HK-2 (cell line): ENCODE measurements at regions not wholly inside any gene's neighbourhood (a gene's known extent, or its start where the extent isn't known, plus 50 kb on each side); places are given as distances from the start of the nearest gene placed in this dataset.
"Not testable (repeated sequence)": the region's sequence is repeated elsewhere in the genome, so short reads cannot be mapped to it uniquely, and the experiment has no call there.

Source experiments
- DNase-seq: peaks from one replicate; pipeline ENCODE4 v3.0.0-alpha.2; 2018; ENCODE audit not compliant: unreplicated experiment

DNA sequence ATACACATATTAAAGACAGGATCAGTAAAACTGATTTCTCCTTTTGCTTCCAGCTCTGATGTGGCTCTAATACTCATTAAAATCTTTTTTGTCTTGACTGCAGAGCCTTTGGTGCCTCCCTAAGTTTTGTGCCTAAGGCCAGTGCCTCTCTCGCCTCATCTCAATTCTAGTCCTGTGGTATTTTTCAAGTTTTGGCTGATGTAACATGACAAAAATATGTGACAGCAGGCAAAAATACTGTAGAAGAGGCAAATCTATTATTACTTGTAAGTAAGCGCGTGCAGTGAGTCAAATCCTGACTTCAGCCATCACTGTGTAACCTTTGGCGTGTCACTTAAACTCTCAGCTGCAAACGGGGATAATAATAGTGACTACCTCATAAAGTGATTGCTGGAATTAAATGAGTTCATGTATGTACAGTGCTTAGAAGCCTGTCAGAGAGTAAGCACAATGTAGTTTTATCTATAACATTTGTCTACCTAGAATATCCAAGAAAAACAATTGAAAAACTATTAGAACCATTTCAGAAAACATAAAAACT lies 74.0 kb downstream of the MAB21L3 start:
- DNase-seq = no peak

DNA sequence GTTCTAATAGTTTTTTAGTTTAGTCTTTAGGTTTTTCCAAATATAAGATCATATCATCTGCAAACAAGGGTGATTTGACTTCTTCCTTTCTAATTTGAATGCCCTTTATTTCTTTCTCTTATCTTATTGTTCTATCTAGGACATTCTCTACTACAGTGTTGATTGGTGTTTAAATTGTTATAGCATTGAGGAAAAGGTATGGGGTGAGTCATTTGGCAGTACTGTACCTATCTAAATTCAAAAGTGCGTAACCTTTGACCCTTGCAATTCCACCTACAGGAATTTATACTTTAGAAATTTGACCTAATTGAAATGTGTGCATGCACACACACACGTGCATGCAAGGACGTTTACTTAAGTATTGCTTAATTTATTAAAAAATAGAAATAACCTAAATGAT lies 78.3 kb downstream of the MAB21L3 start:
- DNase-seq = no peak

DNA sequence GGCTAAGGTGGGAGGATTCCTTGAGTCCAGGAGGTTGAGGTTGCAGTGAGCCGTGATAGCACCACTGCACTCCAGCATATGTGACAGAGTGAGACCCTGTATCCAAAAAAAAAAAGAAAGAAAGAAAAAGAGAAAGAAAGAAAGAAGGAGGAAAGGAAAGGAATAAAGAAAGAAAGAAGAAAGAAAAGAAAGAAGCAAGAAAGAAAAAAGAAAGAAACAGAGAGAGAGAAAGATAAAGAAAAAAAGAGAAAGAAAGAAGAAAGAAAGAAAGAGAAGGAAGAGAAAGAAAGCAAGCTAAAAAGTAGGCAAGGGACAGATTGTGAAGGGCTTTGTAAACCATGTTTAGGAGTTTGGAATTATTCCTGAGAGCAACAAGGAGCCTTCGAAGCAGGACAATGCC lies 80.1 kb downstream of the MAB21L3 start:
- DNase-seq = no peak

DNA sequence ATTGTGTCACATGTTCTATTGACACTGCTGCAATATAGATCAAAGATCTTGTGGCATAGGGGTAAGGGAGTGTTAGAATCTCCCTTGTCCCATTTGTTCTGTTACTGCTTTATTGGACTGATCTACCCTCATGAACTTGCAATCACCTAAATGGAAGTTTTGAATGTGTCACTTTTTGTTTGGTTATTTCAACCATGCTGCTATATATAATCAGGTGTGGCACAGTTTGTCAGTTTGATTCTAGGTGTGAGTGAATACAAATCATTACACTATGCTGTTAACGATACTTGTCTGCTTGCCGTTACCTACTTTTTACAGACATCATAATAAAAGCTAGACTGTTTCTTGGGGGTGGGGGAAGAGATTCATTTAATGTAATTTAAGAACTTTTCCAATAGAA lies 82.6 kb downstream of the MAB21L3 start:
- no peak for DNase-seq

DNA sequence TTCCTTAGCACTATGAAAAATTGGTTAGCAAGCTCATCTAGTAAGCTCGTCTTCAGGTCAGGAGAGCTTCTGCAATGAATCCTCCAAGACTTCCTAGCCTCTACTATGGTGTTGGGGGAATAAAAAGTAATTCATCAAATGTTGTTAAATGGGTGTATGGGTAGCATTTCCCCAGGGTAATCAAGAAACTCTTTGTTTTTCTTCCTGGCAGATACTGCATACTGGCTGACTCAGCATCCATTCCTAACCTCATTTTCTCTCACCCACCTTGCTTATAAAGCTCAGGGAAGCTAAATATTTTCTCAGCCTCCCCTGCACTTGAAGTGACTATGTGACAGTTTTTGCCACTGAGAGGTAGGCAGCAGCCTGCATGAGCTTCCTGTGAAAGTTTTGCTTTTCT lies 83.4 kb downstream of the MAB21L3 start:
- DNase-seq = no peak

DNA sequence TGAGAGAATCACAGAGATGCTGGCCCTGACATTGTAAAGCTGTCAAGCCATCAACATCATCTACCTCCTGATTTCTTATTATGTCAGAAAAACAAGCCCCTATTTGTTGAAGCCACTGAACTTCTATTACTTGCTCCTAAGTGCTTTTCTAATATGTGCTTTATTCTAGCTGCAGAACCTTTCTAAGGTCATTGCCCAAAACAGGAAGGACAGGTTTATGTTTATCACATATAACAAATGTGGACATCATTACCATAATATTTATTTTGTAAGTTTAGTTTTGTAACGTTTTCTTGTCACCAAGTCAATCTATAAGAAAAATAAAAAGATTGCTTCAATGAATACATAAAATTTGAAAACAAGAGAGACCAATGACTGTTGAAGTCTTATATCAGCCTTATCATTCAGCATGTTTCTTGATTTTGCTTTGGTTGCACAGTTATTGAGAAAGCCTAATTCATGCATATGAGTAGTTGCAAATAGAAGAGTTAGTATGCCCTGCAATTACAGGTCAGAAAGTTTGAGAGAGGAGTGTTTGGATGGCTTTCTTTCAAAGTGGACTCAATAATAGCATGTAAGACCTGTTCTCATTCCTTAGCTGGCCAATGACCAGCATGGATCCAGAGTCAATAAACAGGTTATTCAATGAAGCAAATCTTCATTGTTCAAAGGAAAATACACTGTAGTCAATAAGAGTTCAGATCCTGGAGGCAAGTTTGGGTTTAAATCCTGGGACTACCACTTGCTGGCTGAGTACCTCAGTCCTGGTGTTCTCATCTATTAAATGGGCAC lies 84.1 kb downstream of the MAB21L3 start:
- no peak for DNase-seq

DNA sequence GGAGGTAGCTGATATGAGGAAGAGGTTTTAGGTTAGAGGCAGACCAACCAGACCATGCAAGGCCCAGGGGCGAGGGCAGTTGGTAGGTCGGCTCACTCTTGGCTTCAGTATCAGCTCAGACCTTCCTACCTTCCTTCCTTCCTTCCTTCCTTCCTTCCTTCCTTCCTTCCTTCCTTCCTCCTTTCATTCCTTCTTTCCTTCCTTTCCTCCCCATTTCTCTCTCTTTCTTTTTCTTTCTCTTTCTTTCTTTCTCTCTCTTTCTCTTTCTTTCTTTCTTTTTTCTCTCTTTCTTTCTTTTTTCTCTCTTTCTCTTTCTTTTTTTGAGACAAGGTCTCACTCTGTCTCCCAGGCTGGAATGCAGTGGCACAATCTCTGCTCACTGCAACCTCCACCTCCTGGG lies 89.1 kb downstream of the MAB21L3 start:
- not testable (repeated sequence) for DNase-seq

DNA sequence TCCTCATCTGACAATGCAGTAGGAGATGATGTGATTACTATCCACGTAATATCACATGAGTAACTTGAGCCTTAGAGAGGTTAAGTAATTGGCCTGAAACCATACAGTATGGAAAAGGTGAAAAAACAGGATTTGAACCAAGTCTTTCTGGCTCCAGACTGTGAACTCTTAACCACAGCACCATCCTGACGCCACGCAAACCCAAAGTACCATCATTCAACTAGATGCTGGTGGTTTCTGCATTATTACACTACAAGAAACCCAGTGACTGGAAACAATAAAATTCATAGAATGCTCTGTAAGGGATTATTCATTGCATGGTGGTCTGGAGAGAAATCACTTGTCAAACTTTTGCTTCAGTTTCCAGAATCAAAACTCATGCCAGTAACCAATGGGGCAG lies 90.7 kb downstream of the MAB21L3 start:
- DNase-seq = no peak

DNA sequence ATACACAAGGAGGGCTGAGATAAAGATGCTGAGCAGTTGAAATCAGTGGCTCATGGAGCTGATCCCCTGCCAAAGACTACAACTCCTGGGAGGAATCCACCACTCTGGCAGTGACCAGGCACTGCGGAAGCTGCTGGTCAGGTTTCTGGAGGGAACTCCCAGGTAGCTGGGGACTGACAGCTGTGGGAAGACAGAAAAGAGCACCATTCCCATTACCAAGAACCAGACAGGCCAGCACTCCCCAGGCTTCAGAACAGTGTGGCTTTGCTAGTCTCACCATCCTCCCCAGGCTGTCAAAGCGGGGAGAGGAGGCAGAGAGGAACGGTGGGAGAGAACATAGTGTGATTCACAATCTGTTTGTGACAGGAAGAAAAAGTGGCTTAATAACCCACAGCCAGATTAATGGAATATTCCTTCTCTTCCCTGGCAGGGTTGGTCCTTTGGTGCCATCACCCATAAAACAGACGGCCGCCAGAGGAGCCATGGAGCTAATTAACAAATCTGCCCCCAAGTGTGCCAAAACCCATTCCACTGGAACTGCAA lies 92.1 kb downstream of the MAB21L3 start:
- DNase-seq = no peak

DNA sequence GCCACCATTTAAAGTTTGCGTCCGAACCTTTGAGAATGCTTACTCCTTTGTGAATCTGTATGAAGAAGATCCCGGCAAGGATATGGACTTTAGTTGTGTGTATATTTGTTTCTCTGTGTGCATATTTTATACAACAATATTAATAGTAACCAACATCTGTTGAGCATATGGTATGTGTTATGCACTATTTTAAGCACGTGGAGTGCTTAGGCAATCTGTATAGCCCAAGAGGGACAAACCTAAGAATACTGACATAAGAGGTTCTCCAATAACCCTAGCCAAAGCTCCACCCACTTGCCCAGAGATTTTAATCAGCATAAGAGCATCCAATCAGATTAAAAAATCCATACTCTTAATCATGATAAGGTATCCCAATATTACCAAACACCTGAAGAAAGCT lies 92.7 kb downstream of the MAB21L3 start:
- no peak for DNase-seq

DNA sequence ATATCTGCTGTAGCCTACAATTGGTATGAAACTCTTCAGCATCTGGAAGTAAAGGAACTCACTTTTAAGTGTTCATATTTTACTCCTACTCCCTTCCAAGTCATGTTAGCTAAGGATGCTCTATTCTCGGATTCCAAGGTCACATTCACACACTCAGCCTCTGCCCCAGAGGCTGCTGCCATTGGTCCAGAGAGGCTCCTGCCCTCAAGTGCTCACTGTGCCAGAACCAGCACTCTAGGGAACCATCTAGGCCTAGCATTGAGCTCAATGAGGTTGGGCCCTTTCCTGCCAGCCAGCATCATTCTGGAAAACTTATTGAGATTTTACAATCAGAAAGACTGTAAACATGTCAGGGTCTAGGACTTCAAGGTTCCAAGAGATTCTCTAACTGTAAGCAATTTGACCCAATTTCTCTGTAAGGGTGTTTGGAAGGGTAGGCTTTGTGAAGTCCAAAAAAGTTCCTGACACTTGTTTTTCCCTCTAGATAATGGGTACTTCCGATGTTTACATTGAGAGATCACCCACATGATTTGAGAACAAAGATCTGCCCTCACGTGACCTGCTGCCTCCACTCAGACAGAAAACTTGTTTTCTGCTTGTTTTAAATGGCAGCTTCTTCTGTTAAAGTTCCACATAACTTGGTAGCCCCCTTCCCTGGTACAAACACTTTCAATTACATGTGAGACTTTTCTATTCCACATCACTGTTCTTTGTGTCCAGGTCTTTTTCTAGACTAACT lies 94.9 kb downstream of the MAB21L3 start:
- no peak for DNase-seq

DNA sequence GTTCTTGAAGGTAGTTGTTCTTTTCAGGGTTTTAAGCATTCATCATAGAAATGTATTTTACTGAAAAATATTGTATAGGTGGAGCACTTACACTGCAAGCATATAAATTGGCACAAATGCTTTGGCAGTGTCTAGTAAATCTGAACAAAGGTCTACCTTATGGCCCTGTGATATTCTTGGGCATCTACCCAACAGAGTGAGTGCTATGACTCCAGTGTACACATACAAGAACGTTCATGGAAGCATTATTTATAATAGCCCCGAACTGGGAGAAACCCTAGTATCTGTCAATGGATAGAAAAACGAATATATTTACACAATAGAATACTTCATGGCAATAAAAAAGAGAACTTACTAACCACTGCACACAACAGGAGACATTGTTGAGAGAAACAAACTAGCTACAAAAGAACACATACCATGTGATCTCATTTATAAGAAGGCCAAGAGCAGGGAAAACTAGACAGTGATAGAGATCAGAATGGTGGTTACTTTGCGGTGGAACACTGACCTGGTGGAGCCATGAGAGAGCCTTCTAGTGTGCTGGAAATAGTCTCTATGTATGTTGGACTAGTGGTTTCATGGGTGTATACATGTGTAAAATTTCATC lies 96.0 kb downstream of the MAB21L3 start:
- no peak for DNase-seq

DNA sequence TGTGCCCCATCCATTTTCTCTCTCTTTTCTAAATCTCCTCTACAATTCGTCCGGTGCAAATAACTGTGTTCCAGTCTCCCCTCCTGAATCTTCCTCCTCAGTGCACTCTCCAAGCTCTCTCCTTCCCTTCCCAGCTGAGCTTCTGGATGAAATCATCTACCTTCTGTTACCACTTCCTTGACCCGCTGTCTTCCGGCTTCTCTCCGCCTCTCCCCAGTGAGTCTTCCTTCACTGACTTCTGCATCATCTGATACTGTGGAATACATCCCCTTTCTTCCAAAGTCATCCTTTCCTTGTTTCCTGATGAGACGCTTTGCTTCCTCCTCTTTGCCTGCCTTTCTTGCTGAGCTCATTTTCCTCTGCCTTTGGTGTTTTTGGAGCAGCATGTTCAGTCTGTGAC lies 96.9 kb downstream of the MAB21L3 start:
- DNase-seq = no peak

DNA sequence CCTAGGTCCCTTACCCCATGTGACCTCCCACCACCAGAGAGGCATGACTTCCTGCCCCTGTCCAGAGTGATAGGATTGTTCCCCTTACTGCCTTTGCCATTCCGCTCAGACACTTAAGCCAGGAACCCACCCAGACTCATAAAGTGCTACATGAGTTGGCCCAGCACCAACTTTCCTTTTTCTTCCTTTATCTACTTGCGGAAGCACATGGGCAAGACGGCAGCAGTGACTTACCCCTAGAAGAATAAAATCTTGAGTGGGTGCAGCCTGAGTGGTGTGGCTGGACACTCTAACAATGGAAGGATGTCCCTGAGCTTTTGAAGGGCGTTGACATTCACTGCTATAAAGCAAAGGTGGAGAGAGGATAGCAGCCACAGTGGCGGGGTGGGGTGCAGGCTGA lies 100.1 kb downstream of the MAB21L3 start:
- DNase-seq = no peak

DNA sequence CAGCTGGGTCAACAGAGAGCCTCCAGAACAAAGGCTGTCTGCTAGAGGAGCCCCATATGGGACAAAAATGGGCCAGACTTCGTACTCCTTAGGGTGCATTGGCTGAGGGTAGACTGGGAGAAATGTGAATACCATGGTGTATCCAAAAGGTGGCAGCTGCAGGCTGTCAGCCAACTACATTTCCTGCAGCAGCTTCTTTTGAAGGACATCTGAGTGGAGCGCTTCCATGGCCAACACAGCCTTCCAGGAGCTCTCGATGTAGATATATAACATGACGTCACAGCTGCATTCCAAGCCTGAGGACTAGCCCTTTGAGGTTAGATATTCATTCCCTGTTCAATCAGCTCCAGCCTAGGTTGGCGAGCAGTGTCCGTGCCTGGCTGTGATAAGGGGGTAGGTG lies 107.7 kb downstream of the MAB21L3 start:
- no peak for DNase-seq

DNA sequence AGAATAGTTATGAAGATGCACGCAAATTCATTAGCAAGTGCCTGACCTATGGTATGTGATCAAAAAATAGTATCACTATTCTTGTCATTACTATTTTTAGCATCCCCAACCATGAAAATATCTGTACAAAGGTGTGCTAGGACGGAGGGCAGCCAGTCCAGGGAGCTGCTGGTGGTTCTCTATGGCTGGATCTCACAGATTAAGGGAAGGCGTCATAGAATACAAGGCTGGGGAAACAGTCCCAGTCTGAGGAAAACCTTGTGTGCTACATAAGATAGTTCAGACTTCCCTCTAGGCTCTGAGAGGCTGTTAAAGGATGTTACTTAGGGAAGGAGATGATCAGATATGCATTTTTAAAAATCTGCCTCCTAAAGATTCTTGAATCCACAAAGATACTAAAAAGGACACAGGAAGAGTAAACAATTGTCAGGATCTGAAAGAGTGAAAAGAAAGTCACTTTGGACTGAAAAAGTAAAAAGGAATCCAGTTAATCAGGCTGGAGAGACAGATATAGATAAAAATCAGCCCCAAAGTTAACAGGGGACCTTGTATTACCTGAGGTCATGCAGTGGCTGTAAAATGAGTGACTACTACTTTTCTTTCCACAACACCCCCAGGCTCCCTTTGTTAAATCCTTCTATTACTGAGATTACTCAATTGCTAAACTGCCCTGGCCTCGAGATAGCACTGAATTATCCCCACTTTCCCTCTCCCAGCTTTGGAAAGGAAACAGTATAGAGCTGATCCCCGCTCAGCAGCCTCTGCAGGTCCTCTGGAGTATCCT lies 108.6 kb downstream of the MAB21L3 start:
- no peak for DNase-seq

DNA sequence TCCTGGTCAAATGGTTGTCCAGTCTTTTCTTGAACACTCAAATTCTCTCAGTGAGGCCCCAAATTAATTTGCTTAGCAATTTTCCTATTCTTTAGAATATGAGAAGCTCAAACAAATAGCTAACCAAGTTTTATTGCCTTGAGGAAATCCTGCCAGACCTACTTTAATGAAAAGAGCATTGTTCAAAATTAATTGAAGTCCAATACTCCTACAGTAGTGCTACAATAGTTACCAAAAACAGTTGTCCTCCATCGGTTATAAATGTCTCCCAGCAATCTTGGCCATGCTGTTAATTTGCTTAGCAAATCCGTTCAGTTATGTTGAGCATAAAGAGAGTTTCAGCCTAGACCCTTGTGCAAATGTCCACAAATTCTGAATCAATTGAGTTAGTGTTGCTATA lies 112.9 kb downstream of the MAB21L3 start:
- DNase-seq = no peak

DNA sequence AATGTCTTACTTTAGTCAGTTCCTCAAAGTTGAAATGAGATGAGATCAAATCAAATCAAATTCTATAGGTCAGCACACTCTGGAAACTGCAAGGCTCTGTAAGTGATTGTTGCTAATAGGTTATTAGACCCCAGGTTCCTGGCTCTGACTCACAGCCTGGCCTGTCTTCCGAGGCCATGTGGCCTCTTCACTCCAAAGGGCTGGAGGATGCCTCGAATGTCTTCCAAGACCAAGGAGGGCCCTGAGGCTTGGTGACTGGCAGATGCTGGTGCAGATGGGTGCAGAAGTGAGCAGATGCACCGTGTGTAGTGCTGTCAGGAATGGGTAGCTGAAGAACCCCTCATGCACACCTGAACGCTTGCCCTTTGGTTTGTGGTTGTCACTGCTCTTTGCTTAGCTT lies 113.4 kb downstream of the MAB21L3 start:
- no peak for DNase-seq

DNA sequence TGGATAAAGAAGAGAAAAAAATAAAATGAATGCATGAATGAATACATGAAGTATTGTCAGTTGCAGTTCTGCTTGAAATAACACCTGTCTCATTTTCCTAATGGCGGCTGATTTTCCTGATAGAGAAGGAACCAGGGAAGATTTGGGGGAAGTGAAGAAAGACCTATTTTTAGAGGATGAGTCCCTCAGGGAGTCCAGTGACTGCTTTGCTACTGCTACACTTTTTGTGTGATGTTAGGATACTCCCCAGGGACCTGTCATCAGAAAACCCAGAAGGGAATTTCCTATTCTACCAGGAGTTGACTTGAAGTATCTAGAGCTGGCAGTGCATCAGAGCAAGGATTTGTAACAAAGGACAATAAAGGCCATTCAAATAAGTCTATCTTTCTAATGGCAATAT lies 114.8 kb downstream of the MAB21L3 start:
- DNase-seq = no peak

DNA sequence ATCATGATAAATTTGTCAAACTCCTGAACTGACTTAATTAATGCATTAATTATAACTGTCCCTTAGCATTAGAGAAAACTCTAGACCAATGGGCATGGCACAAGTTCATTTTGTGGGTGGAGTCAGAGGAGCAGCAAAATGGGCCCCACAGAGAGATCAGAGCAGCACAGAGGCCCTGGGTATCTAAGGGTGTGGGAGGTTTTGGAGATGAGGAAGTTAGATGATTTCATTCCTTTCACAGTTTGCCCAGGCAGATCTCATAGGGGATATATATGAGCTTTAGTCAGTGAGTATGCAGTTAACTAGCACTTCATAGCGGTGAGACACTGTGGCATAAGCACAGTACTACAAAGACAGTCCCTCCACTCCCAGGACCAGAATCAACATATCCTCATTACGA lies 117.3 kb downstream of the MAB21L3 start:
- no peak for DNase-seq

DNA sequence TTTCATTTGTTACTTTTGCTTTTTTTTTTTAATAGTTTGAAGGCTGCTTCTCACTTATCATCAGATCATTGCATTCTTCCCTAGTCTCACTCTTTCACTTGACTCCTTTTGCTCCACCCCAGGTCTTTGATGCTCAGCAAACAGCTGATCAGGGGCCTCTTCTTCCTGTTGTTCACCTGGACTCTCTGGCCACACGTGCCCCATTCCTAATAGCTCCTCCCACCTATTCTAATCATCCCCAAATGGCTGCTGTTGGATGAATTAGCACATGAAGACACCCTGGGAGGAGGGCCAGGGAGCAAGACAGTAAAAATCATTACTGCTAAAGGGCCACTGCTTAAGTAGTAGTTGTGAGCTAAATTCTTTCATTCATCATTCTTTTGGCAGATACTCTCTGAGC lies 119.5 kb downstream of the MAB21L3 start:
- DNase-seq = no peak

DNA sequence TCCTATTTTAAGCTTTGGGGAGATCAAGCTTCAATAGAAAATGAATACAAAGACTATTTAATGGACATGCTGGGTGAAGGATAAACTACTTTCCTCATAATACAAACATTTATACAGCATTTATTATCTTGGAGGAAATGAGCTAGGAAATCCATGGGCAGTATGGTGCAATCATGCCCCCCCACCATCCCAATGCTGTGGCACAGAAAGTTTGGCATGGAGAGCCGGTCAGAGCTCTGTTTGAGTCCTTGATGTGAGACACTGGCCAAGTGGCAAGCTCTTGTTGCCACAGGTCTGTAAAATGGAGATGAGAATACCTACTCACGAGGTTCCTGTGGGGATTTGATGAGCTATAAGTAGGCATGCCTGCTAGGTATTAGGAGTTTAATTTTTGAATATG lies 120.6 kb downstream of the MAB21L3 start:
- DNase-seq = no peak
